ENCODE measurements at regions not wholly inside any gene's neighbourhood (a gene's known extent, or its start where the extent isn't known, plus 50 kb on each side); places are given as distances from the start of the nearest gene placed in this dataset.

GRCh38 chr15:93894438-93895036, 336.8 kb upstream of the MCTP2 start (continued):
- TF ChIP-seq SAP30 (IDR thresholded peaks at IDR 0.05; ENCODE audit: insufficient read depth, insufficient replicate concordance, low read length) (no peak), JUND (IDR thresholded peaks at IDR 0.05; ENCODE audit: low read length) (no peak), MAFK (IDR thresholded peaks at IDR 0.05; ENCODE audit: low read depth, low read length) (no peak), NANOG (IDR thresholded peaks at IDR 0.05; ENCODE audit: insufficient read depth, low read depth, low read length, poor library complexity, severe bottlenecking) (no peak)

Data from H1 (cell line).